HG02763 (cell line): ENCODE measurements at regions not wholly inside any gene's neighbourhood (a gene's known extent, or its start where the extent isn't known, plus 50 kb on each side); places are given as distances from the start of the nearest gene placed in this dataset.
"Not testable (repeated sequence)": the region's sequence is repeated elsewhere in the genome, so short reads cannot be mapped to it uniquely, and the experiment has no call there.

Source experiments
- ATAC-seq: cut with Tn5 transposase; IDR thresholded peaks from one replicate; pipeline ENCODE4 v1.9.1; 2021; ENCODE audit warnings: mild to moderate bottlenecking, moderate library complexity; ENCODE audit not compliant: unreplicated experiment

GRCh38 chr5:10019236-10019635 lies 230.5 kb downstream of the ATPSCKMT start:
- ATAC-seq, result no peak

GRCh38 chr5:10018201-10019069 lies 231.3 kb downstream of the ATPSCKMT start:
- ATAC-seq, result no peak

- ATAC-seq, result no peak
Measured at GRCh38 chr5:10017786-10018185, 231.9 kb downstream of the ATPSCKMT start.

- not testable (repeated sequence) for ATAC-seq
Measured at GRCh38 chr5:10016559-10016958, 233.1 kb downstream of the ATPSCKMT start.

GRCh38 chr5:10015681-10016080 lies 234.0 kb downstream of the ATPSCKMT start:
- ATAC-seq, result not testable (repeated sequence)

- ATAC-seq, result no peak
Measured at GRCh38 chr5:10009802-10010201, 239.9 kb downstream of the ATPSCKMT start.

- ATAC-seq, result no peak
Measured at GRCh38 chr5:9987101-9987500, 262.6 kb downstream of the ATPSCKMT start.

GRCh38 chr5:9977070-9977469 lies 272.6 kb downstream of the ATPSCKMT start:
- no peak for ATAC-seq

- ATAC-seq, result no peak
Measured at GRCh38 chr5:9976621-9977020, 273.1 kb downstream of the ATPSCKMT start.

- no peak for ATAC-seq
Measured at GRCh38 chr5:9972059-9972458, 277.6 kb downstream of the ATPSCKMT start.

GRCh38 chr5:9971301-9971700 lies 278.4 kb downstream of the ATPSCKMT start:
- no peak for ATAC-seq

- ATAC-seq, result no peak
Measured at GRCh38 chr5:9958914-9959313, 290.8 kb downstream of the ATPSCKMT start.

GRCh38 chr5:9957214-9957613 lies 292.5 kb downstream of the ATPSCKMT start:
- no peak for ATAC-seq

GRCh38 chr5:9956725-9957124 lies 293.0 kb downstream of the ATPSCKMT start:
- ATAC-seq, result no peak

GRCh38 chr5:9955586-9955985 lies 294.1 kb downstream of the ATPSCKMT start:
- no peak for ATAC-seq

- no peak for ATAC-seq
Measured at GRCh38 chr5:9954869-9955268, 294.8 kb downstream of the ATPSCKMT start.

GRCh38 chr5:9953691-9954090 lies 296.0 kb downstream of the ATPSCKMT start:
- no peak for ATAC-seq

- no peak for ATAC-seq
Measured at GRCh38 chr5:9951865-9952516, 297.7 kb downstream of the ATPSCKMT start.

- no peak for ATAC-seq
Measured at GRCh38 chr5:9947944-9948343, 301.7 kb downstream of the ATPSCKMT start.

GRCh38 chr5:9947225-9947714 lies 302.4 kb downstream of the ATPSCKMT start:
- ATAC-seq, result peak; percentile 39

- no peak for ATAC-seq
Measured at GRCh38 chr5:9932770-9933169, 302.6 kb upstream of the TAS2R1 start.

GRCh38 chr5:9930156-9930555 lies 300.0 kb upstream of the TAS2R1 start:
- no peak for ATAC-seq
